Sciatic nerve (tissue), 2 donors: ENCODE measurements at regions not wholly inside any gene's neighbourhood (a gene's known extent, or its start where the extent isn't known, plus 50 kb on each side); places are given as distances from the start of the nearest gene placed in this dataset.
A peak's percentile ranks its signal among the peaks of the same experiment; 100 is the strongest.

Source experiments
- ATAC-seq: fragments of 200-7000 bp; cut with Tn5 transposase; one replicate; pipeline ENCODE4 v1.9.1; 2020; ENCODE audit warnings: mild to moderate bottlenecking, moderate library complexity
- DNase-seq: peaks from one replicate; pipeline ENCODE4 v3.0.0-alpha.2; 2020; ENCODE audit warnings: low spot score
- intact Hi-C: fragments of 100-400 bp; cut with DNase I; formaldehyde crosslinking; loops from one replicate; pipeline ENCODE4 v1.14.2; 2022
- donor health status: DM: no; HTN: no; CAD: no.
- donor health status: DM: no; HTN: no; CAD: no.

GRCh38 chrX:17206584-17206983, 168.4 kb upstream of the NHS start:
- no peak for DNase-seq
- ATAC-seq, result no peak
- intact Hi-C loops, result no loop called here

DNA sequence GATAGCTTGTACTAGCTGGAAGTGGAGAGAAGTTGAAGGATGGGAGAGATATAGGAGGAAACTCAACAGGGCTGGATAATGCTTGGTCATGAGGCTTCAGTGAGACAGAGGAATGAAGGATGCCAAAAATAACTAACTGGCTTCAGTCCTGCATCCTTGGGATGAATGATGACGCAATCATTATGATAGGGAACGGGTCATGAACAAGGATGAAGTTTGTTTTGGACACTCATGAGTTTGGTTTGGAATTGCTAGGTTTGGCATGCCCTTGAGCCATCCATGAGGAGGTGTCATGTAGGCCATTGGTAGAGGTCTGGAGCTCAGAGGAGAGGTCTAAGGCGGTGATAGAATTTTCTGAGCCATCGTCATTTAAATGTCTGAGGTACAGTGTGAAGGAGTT, 160.0 kb upstream of the NHS start:
- no peak for DNase-seq
- intact Hi-C loops, result no loop called here
- peak; percentile 73 for ATAC-seq

DNA sequence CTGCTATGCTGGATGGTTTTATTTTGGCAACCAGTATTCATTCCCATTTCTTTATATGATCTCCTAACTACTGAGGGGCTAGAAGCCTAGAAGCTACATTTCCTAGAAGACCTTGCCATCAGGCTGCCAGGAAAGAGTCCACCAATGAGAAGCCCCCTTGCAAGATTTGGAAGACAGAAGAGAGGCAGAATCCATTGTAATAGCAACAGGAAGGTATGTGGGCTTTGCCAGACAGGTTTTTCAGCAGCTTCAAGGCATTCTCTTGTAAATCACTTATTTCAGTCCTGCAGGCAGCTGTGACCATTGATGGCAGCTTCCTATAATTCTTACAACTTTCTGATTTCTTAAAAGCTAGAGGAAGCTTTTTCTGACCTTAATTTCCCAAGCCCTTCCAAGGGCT, 148.3 kb upstream of the NHS start:
- intact Hi-C loops, result no loop called here
- DNase-seq (no peak), ATAC-seq (no peak)

GRCh38 chrX:17237146-17237545, 137.9 kb upstream of the NHS start:
- DNase-seq, result no peak
- intact Hi-C loops, result no loop called here
- ATAC-seq, result no peak

GRCh38 chrX:17242470-17242869, 132.5 kb upstream of the NHS start:
- intact Hi-C loops, result no loop called here
- DNase-seq (no peak), ATAC-seq (peak; percentile 80)

- ATAC-seq, result no peak
- intact Hi-C loops, result loop anchor here (5.0 kb wide), 1 partner anchor 445 kb away; no protein-coding TSS in a partner anchor
- DNase-seq, result no peak
Observed at GRCh38 chrX:17247144-17247543, 127.9 kb upstream of the NHS start.

DNA sequence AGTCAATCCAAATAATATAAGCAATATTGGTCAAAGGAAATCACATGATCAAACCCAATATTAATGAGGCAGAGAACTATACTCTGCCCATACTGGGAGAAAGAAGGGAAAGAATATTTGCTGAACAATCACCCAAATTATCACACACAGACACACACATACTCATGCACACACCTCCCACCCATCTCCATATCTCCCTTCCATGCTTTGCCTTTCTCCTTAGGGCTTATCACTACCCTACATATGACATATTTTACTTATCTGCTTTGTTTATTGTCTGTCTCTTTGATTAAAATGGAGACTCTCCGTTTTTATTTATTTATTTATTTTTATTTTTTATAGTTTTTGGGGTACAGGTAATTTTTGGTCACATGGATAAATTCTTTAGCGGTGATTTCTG, 112.9 kb upstream of the NHS start:
- no peak for ATAC-seq
- intact Hi-C loops, result no loop called here
- no peak for DNase-seq

DNA sequence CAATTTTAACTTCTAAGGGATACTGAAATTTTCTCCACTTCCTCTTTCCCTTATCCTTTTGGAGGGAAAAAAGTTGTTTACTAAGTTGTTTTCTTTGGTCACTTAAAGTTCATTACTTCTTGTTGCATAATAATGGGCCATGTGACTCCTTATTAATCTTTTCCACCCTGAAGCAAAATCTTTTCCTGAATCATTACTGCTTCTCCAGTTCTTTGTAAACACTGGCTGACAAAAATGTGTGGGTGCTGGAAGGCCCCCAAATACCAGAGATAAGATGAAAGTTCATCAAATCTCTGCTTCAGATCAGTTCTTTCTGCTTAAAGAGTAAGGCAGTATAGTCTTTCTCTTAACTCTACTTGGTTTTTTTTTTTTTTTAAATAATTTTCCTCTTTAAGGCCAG, 108.9 kb upstream of the NHS start:
- intact Hi-C loops, result no loop called here
- no peak for DNase-seq
- ATAC-seq, result peak; percentile 44

DNA sequence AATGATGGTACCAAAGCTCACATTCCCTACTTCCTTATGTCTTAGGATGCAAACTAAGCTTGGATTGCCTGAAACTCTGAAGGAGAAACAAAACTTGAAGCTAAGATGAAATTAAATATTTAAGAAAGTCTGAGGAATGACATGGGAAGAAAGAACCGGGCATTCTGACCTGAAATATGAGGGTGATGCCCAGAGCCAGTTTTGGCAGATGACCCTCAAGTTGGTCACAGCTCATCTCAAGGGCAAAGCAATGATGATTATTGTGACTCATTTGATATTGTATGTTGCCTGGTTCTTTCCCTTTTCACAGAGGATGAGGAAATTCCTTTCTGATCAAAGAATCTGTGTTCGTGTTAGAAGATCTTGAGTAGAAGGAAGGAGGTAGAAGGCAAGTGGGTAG, 96.0 kb upstream of the NHS start:
- no peak for ATAC-seq
- intact Hi-C loops, result no loop called here
- no peak for DNase-seq

GRCh38 chrX:17285983-17286382, 89.0 kb upstream of the NHS start:
- ATAC-seq (no peak), DNase-seq (no peak)
- intact Hi-C loops, result no loop called here

DNA sequence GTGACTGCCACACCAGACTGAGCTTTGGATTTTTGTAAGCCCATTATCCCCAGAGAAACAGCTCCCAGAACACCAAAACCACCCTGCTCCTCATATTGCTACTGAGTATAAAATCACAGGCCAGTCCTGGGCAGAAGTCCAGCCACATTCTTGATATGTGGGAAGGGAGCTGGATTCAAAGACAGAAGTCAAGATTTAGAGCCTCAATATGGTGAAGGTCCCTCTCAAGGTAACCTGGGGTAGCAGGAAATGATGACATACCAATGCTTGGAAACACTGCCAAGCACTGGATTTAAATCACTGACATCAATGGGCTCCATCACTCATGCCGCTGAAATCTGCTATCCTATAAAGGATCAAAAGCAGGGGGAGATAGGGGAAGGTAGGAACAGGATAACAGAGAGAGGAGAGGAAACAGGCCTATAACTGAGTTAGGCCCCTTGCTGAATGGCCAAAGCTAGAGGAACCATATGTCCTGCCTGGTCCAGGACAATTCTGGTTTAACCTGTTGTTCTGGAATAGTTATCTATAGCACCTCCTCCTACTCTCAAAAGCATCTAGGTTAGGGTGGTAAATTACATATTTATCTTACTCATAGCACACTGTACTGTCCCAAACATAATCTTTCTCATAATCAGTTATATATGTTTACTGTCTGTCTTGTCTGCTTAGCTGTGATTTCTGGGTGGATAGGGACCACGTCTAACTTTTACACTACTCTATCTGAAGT, 83.7 kb upstream of the NHS start:
- ATAC-seq (no peak), DNase-seq (no peak)
- intact Hi-C loops, result no loop called here

DNA sequence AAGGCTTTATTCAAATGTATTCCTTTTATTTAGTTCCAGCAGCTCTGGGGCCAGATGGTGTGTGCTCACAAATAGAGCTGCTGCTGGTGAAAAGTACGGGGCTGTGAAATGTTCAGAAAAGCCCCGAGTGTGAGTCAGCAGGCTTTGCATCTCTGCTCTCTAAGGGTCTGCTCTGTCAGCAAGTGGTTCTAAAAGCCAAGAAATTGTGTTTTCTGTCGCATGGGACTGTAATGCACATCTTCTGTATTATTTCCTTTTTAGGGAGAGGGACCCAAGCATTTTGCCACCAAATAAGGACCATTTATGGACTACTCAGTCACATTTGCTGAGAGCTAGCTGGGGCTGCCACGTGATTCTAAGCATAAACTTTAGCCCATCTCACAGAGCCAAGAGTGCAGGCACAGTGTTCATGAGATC, 82.9 kb upstream of the NHS start:
- intact Hi-C loops, result no loop called here
- ATAC-seq (peak; percentile 71), DNase-seq (no peak)

GRCh38 chrX:17294561-17294960, 80.4 kb upstream of the NHS start:
- DNase-seq (no peak), ATAC-seq (no peak)
- intact Hi-C loops, result no loop called here

DNA sequence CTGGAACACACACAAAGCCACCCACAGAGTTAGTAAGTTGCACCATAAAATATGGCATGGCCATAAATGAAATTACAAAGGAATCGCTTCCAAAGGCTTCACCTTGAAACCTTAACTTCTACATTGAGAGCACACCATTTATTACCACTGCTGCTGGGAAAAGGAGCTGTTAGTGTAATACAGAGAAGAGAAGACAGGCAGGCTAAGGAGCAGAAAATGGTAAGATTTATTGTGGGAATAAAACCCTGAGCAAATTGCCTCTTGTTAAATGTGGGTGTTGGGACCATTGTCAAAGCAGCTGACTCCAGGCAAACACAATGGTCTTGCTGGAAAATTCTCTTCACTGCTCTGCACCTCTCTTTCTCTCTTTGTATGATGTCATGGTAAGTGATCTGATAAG, 79.2 kb upstream of the NHS start:
- ATAC-seq, result no peak
- intact Hi-C loops, result no loop called here
- no peak for DNase-seq

- no peak for DNase-seq
- ATAC-seq, result no peak
- intact Hi-C loops, result no loop called here
Observed at GRCh38 chrX:17298564-17298963, 76.4 kb upstream of the NHS start.

DNA sequence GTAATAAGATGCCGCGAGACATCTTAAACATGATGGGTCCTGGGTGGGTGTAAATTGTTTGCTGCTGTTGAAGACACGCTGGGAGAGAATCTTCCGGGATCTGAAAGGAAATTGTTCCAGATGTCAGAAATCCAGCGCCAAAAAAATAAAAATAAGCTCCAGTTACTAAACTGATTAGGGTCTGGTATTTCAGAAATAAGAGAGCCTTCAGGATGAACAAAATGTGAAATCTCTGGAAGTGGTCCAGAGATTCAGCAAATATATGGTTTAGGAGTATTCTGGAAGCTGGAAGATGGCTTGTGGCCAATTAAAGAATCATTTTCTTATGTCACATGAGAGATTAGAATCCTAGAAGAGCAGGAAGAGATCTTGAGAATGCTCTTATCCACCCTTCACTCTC, 75.8 kb upstream of the NHS start:
- intact Hi-C loops, result no loop called here
- no peak for DNase-seq

GRCh38 chrX:17323397-17323796, 51.6 kb upstream of the NHS start:
- intact Hi-C loops, result no loop called here
- ATAC-seq, result no peak
- no peak for DNase-seq

More for the DNA sequence above, 75.8 kb upstream of the NHS start:
- ATAC-seq, result no peak
